Liver (tissue), 8 donors: ENCODE measurements at regions not wholly inside any gene's neighbourhood (a gene's known extent, or its start where the extent isn't known, plus 50 kb on each side); places are given as distances from the start of the nearest gene placed in this dataset.
"Not testable (repeated sequence)": the region's sequence is repeated elsewhere in the genome, so short reads cannot be mapped to it uniquely, and the experiment has no call there.

Experiments
- DNase-seq: peaks from one replicate; pipeline ENCODE4 v3.0.0-alpha.2; 2017; ENCODE audit warnings: low spot score
- H3K27ac ChIP-seq, 2 donors: one replicate each; pipeline ENCODE4 v1.7.0; 2013; ENCODE audit warnings: inconsistent platforms in 2 of 2, low read length in 2 of 2, control low read depth in 1 of 2, low read depth in 1 of 2, mild to moderate bottlenecking in 1 of 2
- H3K27me3 ChIP-seq, 4 donors: one replicate each; pipeline versions ENCODE4 v1.6.1 to v1.7.0; 2013; ENCODE audit warnings: low read length in 3 of 4, inconsistent platforms in 1 of 4, mild to moderate bottlenecking in 1 of 4, moderate library complexity in 1 of 4; ENCODE audit not compliant: control insufficient read depth in 4 of 4, insufficient read depth in 4 of 4
- H3K36me3 ChIP-seq, 4 donors: one replicate each; pipeline versions ENCODE4 v1.6.1 to v1.7.0; 2013; ENCODE audit warnings: low read length in 3 of 4, mild to moderate bottlenecking in 3 of 4, low read depth in 1 of 4, moderate library complexity in 1 of 4; ENCODE audit not compliant: control insufficient read depth in 4 of 4, insufficient read depth in 3 of 4
- H3K4me1 ChIP-seq, 4 donors: one replicate each; pipeline versions ENCODE4 v1.6.1 to v1.7.0; 2013; ENCODE audit warnings: low read length in 3 of 4, mild to moderate bottlenecking in 3 of 4, moderate library complexity in 1 of 4; ENCODE audit not compliant: control insufficient read depth in 4 of 4, insufficient read depth in 4 of 4
- H3K4me3 ChIP-seq, 3 donors: one replicate each; pipeline versions ENCODE4 v1.6.1 to v1.7.0; 2013; ENCODE audit warnings: low read length in 3 of 3, control low read depth in 1 of 3, low read depth in 1 of 3, mild to moderate bottlenecking in 1 of 3
- H3K9ac ChIP-seq, 2 donors: one replicate each; pipeline ENCODE4 v1.7.0; 2013; ENCODE audit warnings: low read length in 2 of 2, mild to moderate bottlenecking in 2 of 2, moderate library complexity in 2 of 2, control low read depth in 1 of 2, low read depth in 1 of 2
- H3K9me3 ChIP-seq, 4 donors: one replicate each; pipeline versions ENCODE4 v1.6.1 to v1.7.0; 2013; ENCODE audit warnings: low read length in 3 of 4; ENCODE audit not compliant: control insufficient read depth in 4 of 4
- CTCF ChIP-seq: fragments of 150-350 bp; IDR thresholded peaks from 2 replicates; pipeline ENCODE4 v1.5.1; 2017; ENCODE audit warnings: improper control_type of control experiment, low read depth, low read length; ENCODE audit not compliant: missing input control
- FOXA1 ChIP-seq: IDR thresholded peaks from 2 replicates; pipeline ENCODE4 v1.6.1; 2016; ENCODE audit warnings: antibody characterized with exemption
- FOXA2 ChIP-seq: IDR thresholded peaks from 2 replicates; pipeline ENCODE4 v1.6.1; 2016; ENCODE audit warnings: antibody characterized with exemption
- HNF4A ChIP-seq, 2 donors: conservative IDR thresholded peaks; 2 replicates each; pipeline ENCODE4 v1.6.1; 2016; ENCODE audit warnings: antibody characterized with exemption in 2 of 2, mild to moderate bottlenecking in 2 of 2
- HNF4G ChIP-seq: IDR thresholded peaks from 2 replicates; pipeline ENCODE4 v1.6.1; 2016; ENCODE audit warnings: antibody characterized with exemption
- MAX ChIP-seq: IDR thresholded peaks from 2 replicates; pipeline ENCODE4 v1.6.1; 2016; ENCODE audit warnings: antibody characterized with exemption
- NR2F2 ChIP-seq: IDR thresholded peaks from 2 replicates; pipeline ENCODE4 v1.6.1; 2016; ENCODE audit warnings: antibody characterized with exemption
- REST ChIP-seq: IDR thresholded peaks from 2 replicates; pipeline ENCODE4 v1.6.1; 2016; ENCODE audit warnings: antibody characterized with exemption, mild to moderate bottlenecking
- RXRA ChIP-seq, 2 donors: IDR thresholded peaks; 2 replicates each; pipeline ENCODE4 v1.6.1; 2017 to 2018; ENCODE audit warnings: antibody characterized with exemption in 2 of 2, mild to moderate bottlenecking in 1 of 2
- SP1 ChIP-seq: IDR thresholded peaks from 2 replicates; pipeline ENCODE4 v1.6.1; 2018; ENCODE audit warnings: antibody characterized with exemption, mild to moderate bottlenecking
- TAF1 ChIP-seq: conservative IDR thresholded peaks from 2 replicates; pipeline ENCODE4 v1.6.1; 2016; ENCODE audit warnings: antibody characterized with exemption, mild to moderate bottlenecking
- YY1 ChIP-seq: IDR thresholded peaks from 2 replicates; pipeline ENCODE4 v1.6.1; 2016; ENCODE audit warnings: antibody characterized with exemption, mild to moderate bottlenecking
- ZBTB33 ChIP-seq: IDR thresholded peaks from 2 replicates; pipeline ENCODE4 v1.6.1; 2016; ENCODE audit warnings: antibody characterized with exemption
- whole genome bisulfite sequencing: extraction: QIAGEN DNeasy Blood & Tissue Kit; methylation state at CpG from one replicate; pipeline ENCODE4 v1.1.7; 2013; 5-methylcytosine and 5-hydroxymethylcytosine counted together
- donor health status: healthy.
- donor health status: healthy.
- donor health status: healthy.
- donor health status: healthy.
- donor health status: healthy.

- Histone ChIP-seq H3K27me3 (no peaks in the 10 kb centered on the region), H3K9ac (no peak overlapping the region), H3K4me1 (no peaks in the 10 kb centered on the region), H3K4me3 (no peak overlapping the region), H3K27ac (no peak overlapping the region), H3K9me3 (no peaks in the 10 kb centered on the region), H3K36me3 (no peaks in the 10 kb centered on the region)
- no peak for TF ChIP-seq ZBTB33
- no peak for TF ChIP-seq MAX
- no peak for TF ChIP-seq HNF4G
- no peak for TF ChIP-seq SP1
- TF ChIP-seq TAF1, result no peak
- TF ChIP-seq RXRA (IDR thresholded peaks at IDR 0.05), result no peak
- TF ChIP-seq CTCF, result no peak
- no peak for TF ChIP-seq FOXA1
- no peak for TF ChIP-seq YY1
- 19% methylated on average over 2 of the region's 2 CpGs for WGBS
- no peak for DNase-seq
Observed at GRCh38 chr9:28135549-28135948, 562.3 kb upstream of the C9orf72 start.

GRCh38 chr9:28136113-28136512 is 562.8 kb upstream of the C9orf72 start:
- H3K27me3 ChIP-seq, result no peaks in the 10 kb centered on the region
- 48% methylated on average over 2 of the region's 2 CpGs for WGBS
- H3K9ac ChIP-seq, result no peak overlapping the region
- no peak overlapping the region for H3K4me3 ChIP-seq
- H3K9me3 ChIP-seq, result no peaks in the 10 kb centered on the region
- H3K36me3 ChIP-seq, result no peaks in the 10 kb centered on the region
- TF ChIP-seq HNF4G, result no peak
- no peak for TF ChIP-seq NR2F2
- no peak for TF ChIP-seq ZBTB33
- no peak for TF ChIP-seq HNF4A (conservative IDR thresholded peaks at IDR 0.05)
- TF ChIP-seq REST, result no peak
- TF ChIP-seq SP1, result no peak
- TF ChIP-seq FOXA2, result no peak
- DNase-seq, result no peak
- H3K27ac ChIP-seq, result no peak overlapping the region
- no peaks in the 10 kb centered on the region for H3K4me1 ChIP-seq

- H3K4me3 ChIP-seq, DNase-seq, H3K27me3 ChIP-seq, H3K36me3 ChIP-seq, H3K9me3 ChIP-seq, H3K27ac ChIP-seq, H3K4me1 ChIP-seq, H3K9ac ChIP-seq: not testable (repeated sequence)
- 85% methylated on average over 14 of the region's 15 CpGs for WGBS
Observed at GRCh38 chr9:28147430-28147829, 574.1 kb upstream of the C9orf72 start.

- H3K27ac ChIP-seq, DNase-seq, H3K4me3 ChIP-seq, H3K36me3 ChIP-seq, H3K9ac ChIP-seq, H3K9me3 ChIP-seq, H3K4me1 ChIP-seq, H3K27me3 ChIP-seq: not testable (repeated sequence)
- WGBS, result 84% methylated on average over 18 of the region's 18 CpGs
Observed at GRCh38 chr9:28147923-28148597, 574.8 kb upstream of the C9orf72 start.
